Nephron (organoid): ENCODE measurements at regions not wholly inside any gene's neighbourhood (a gene's known extent, or its start where the extent isn't known, plus 50 kb on each side); places are given as distances from the start of the nearest gene placed in this dataset.

ENCODE experiments used
- H3K27ac Mint-ChIP-seq, 3 experiments: 2 replicates each; pipeline ENCODE4 v1.8.0; 2020; ENCODE audit warnings: mixed read lengths in 3 of 3, mild to moderate bottlenecking in 2 of 3, moderate library complexity in 1 of 3
- H3K27me3 Mint-ChIP-seq: 2 replicates; pipeline ENCODE4 v1.8.0; 2021; ENCODE audit warnings: low read depth, mild to moderate bottlenecking, moderate library complexity, mixed read lengths
- H3K36me3 Mint-ChIP-seq: 2 replicates; pipeline ENCODE4 v1.8.0; 2020; ENCODE audit warnings: low read depth, mixed read lengths
- H3K4me1 Mint-ChIP-seq: 2 replicates; pipeline ENCODE4 v1.8.0; 2020; ENCODE audit warnings: mixed read lengths
- H3K4me3 Mint-ChIP-seq, 3 experiments: 2 replicates each; pipeline ENCODE4 v1.8.0; 2020; ENCODE audit warnings: mild to moderate bottlenecking in 3 of 3, mixed read lengths in 3 of 3, moderate library complexity in 2 of 3
- H3K9me3 Mint-ChIP-seq: 2 replicates; pipeline ENCODE4 v1.8.0; 2020; ENCODE audit warnings: mixed read lengths
- TF ChIP-seq, protein P1 (sequence below), 3 experiments: fragments of 200-600 bp; sonication (generic); IDR thresholded peaks; one replicate each; pipeline ENCODE4 v1.5.0; 2021; ENCODE audit warnings: antibody characterized with exemption in 3 of 3; ENCODE audit not compliant: unreplicated experiment in 3 of 3

DNA sequence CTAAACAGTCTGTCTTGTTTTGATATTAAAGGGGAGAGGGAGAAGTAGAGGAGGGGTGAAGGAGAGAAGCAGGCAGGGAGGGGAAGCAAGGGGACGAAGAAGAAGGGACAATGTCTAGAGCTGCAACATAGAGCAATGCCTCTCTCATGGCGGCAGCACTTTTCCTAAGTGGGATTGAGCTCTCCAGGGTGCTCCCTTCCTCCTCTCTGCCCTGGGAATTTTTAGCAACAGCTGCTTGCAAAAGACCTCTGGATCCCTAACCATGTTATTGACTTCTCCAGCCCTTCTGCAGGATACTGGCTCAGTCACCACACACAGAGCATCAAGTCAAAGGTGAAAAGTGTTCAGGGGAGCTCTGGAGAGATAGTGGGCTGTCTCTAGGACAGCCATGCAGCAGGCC lies 734.9 kb downstream of the EPHA4 start:
- Mint-ChIP-seq H3K4me3 (no peak overlapping the region), H3K27ac (no peak overlapping the region), H3K36me3 (no peaks in the 10 kb centered on the region), H3K9me3 (no peaks in the 10 kb centered on the region), H3K4me1 (no peaks in the 10 kb centered on the region), H3K27me3 (no peaks in the 10 kb centered on the region)
- TF ChIP-seq, protein P1, sequence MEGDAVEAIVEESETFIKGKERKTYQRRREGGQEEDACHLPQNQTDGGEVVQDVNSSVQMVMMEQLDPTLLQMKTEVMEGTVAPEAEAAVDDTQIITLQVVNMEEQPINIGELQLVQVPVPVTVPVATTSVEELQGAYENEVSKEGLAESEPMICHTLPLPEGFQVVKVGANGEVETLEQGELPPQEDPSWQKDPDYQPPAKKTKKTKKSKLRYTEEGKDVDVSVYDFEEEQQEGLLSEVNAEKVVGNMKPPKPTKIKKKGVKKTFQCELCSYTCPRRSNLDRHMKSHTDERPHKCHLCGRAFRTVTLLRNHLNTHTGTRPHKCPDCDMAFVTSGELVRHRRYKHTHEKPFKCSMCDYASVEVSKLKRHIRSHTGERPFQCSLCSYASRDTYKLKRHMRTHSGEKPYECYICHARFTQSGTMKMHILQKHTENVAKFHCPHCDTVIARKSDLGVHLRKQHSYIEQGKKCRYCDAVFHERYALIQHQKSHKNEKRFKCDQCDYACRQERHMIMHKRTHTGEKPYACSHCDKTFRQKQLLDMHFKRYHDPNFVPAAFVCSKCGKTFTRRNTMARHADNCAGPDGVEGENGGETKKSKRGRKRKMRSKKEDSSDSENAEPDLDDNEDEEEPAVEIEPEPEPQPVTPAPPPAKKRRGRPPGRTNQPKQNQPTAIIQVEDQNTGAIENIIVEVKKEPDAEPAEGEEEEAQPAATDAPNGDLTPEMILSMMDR (IDR thresholded peaks at IDR 0.05; ENCODE audit: unreplicated experiment in 3 of 3): no peak

GRCh38 chr2:220842901-220843665 lies 729.0 kb downstream of the EPHA4 start:
- TF ChIP-seq, protein P1 (IDR thresholded peaks at IDR 0.05; ENCODE audit: unreplicated experiment in 3 of 3): no peak
- Mint-ChIP-seq H3K4me1 (no peaks in the 10 kb centered on the region), H3K27ac (no peak overlapping the region)

DNA sequence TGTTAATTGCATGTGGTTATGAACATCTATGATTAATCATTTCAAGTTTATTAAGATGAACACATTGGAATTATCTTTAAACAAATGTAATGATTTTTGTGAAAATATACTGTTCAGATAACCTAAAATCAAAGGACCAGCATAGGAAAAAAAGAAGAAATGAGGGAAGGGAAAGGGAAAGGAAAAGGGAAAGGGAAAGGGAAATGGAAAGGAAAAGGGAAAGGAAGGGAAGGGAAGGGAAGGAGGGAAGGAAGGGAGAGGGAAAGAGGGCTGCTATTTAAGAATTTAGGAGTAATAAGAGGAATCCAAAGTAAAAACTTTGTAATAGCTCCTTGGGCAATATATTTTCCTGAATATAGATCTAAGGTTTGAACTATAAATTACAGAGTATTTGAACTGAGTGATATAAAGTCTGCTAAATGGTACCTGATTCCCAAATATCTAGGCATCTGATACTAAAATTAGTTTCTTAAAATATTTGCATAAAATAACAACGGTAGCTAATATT lies 726.3 kb downstream of the EPHA4 start:
- Mint-ChIP-seq H3K36me3 (no peaks in the 10 kb centered on the region), H3K27ac (no peak overlapping the region), H3K27me3 (peaks cover 7% of the 10 kb centered on the region), H3K4me1 (no peaks in the 10 kb centered on the region), H3K4me3 (no peak overlapping the region), H3K9me3 (peaks cover 4% of the 10 kb centered on the region)
- TF ChIP-seq, protein P1 (IDR thresholded peaks at IDR 0.05; ENCODE audit: unreplicated experiment in 3 of 3): no peak

More at GRCh38 chr2:220842901-220843665, 729.0 kb downstream of the EPHA4 start:
- Mint-ChIP-seq H3K9me3 (peaks cover 1% of the 10 kb centered on the region), H3K27me3 (peaks cover 6% of the 10 kb centered on the region), H3K4me3 (no peak overlapping the region), H3K36me3 (no peaks in the 10 kb centered on the region)

DNA sequence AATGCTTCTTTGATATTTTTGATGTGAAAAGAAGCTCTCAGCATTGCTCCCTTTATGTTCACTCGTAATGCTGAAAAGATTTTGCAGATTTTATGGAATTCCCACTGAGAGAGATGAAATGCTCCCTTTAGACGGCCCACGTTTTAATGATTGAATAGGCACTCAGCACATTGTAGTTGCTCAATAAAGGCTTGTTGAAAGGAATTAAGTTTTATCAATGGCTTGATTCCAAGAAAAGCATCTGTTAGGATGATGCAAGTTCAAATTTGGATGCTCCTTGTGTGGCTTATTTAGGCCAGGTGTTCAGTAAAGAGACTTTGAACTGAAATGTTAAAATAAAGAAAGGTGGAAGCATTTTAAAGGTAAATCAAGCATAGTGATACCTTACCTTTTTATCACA lies 725.1 kb downstream of the EPHA4 start:
- no peak overlapping the region for H3K27ac Mint-ChIP-seq
- H3K4me3 Mint-ChIP-seq: no peak overlapping the region
- H3K4me1 Mint-ChIP-seq: no peaks in the 10 kb centered on the region
- H3K9me3 Mint-ChIP-seq: peaks cover 4% of the 10 kb centered on the region
- peaks cover 7% of the 10 kb centered on the region for H3K27me3 Mint-ChIP-seq
- no peaks in the 10 kb centered on the region for H3K36me3 Mint-ChIP-seq
- TF ChIP-seq, protein P1 (IDR thresholded peaks at IDR 0.05; ENCODE audit: unreplicated experiment in 3 of 3): no peak

DNA sequence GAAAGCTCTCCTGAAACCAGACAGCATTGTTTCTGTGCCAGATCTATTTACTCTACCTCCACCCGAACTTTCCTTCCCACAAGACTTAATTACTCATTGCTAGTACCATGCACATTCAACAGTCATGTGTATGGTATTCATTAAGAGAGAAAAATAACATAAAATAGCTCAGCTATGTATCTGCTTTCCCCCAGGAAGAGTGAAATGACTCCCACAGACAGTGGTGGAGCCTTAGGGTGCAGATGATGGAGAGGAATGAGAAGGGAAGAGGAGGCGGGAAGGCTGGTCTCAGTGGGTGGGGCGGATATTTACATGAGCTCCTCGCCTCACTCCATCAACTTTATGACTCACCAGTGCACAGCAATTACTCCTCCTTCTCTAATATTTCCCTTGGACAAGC lies 724.5 kb downstream of the EPHA4 start:
- H3K4me1 Mint-ChIP-seq: no peaks in the 10 kb centered on the region
- H3K27ac Mint-ChIP-seq: no peak overlapping the region
- peaks cover 4% of the 10 kb centered on the region for H3K9me3 Mint-ChIP-seq
- TF ChIP-seq, protein P1 (IDR thresholded peaks at IDR 0.05; ENCODE audit: unreplicated experiment in 3 of 3): no peak
- H3K4me3 Mint-ChIP-seq: no peak overlapping the region
- H3K36me3 Mint-ChIP-seq: no peaks in the 10 kb centered on the region
- peaks cover 7% of the 10 kb centered on the region for H3K27me3 Mint-ChIP-seq

DNA sequence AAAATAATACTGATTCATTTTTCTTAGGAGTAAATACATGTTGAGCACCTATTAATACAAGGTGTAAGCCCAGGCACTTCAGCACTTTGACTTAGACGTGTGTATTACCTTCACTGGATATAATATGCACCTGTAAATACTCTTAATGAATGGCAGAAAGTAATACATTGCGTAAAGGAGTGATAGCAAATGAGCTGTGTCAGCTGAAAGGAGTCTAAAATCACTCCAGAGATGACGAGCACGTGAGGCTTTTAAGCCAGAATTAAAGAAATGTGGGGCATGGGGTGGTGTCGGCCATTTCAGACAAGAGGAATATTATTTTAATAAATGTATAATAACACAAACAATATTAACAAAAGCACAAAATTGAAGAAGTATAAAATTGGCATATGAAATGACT lies 722.7 kb downstream of the EPHA4 start:
- H3K27me3 Mint-ChIP-seq: peaks cover 7% of the 10 kb centered on the region
- H3K27ac Mint-ChIP-seq: no peak overlapping the region
- TF ChIP-seq, protein P1 (IDR thresholded peaks at IDR 0.05; ENCODE audit: unreplicated experiment in 3 of 3): no peak
- H3K36me3 Mint-ChIP-seq: no peaks in the 10 kb centered on the region
- H3K4me1 Mint-ChIP-seq: no peaks in the 10 kb centered on the region
- H3K4me3 Mint-ChIP-seq: no peak overlapping the region
- H3K9me3 Mint-ChIP-seq: peaks cover 4% of the 10 kb centered on the region
